Ovary (tissue), 3 donors: ENCODE measurements at regions not wholly inside any gene's neighbourhood (a gene's known extent, or its start where the extent isn't known, plus 50 kb on each side); places are given as distances from the start of the nearest gene placed in this dataset.
"Not testable (repeated sequence)": the region's sequence is repeated elsewhere in the genome, so short reads cannot be mapped to it uniquely, and the experiment has no call there.

Experiments
- CTCF ChIP-seq, 3 donors: fragments of 450-650 bp in 2 of 3; fragments of 200-600 bp in 1 of 3; IDR thresholded peaks; one replicate each; pipeline versions ENCODE4 v1.5.1 to v1.8.0; 2016 to 2022; ENCODE audit warnings: antibody characterized with exemption in 3 of 3, mild to moderate bottlenecking in 1 of 3
- POLR2A ChIP-seq: fragments of 450-650 bp; IDR thresholded peaks from one replicate; pipeline ENCODE4 v1.6.1; 2017; ENCODE audit warnings: antibody characterized with exemption, mild to moderate bottlenecking, moderate library complexity
- donor health status: DM: no; HTN: no; CAD: no.

- not testable (repeated sequence) for TF ChIP-seq CTCF (IDR thresholded peaks at IDR 0.05); POLR2A
Measured at GRCh38 chr11:43165393-43165792, 146.4 kb upstream of the API5 start.
